Nephron progenitor cell (in vitro differentiated cells): ENCODE measurements at regions not wholly inside any gene's neighbourhood (a gene's known extent, or its start where the extent isn't known, plus 50 kb on each side); places are given as distances from the start of the nearest gene placed in this dataset.
A peak's percentile ranks its signal among the peaks of the same experiment; 100 is the strongest.

Experiments used
- DNase-seq: peaks from one replicate; pipeline ENCODE4 v3.0.0; 2021
- H3K27ac Mint-ChIP-seq: 2 replicates; pipeline ENCODE4 v1.8.0; 2021; ENCODE audit warnings: mild to moderate bottlenecking, moderate library complexity, mixed read lengths
- H3K27me3 Mint-ChIP-seq: 2 replicates; pipeline ENCODE4 v1.8.0; 2021; ENCODE audit warnings: mild to moderate bottlenecking, low read depth, mixed read lengths; ENCODE audit not compliant: poor library complexity
- H3K36me3 Mint-ChIP-seq: 2 replicates; pipeline ENCODE4 v1.8.0; 2021; ENCODE audit warnings: low read depth, mixed read lengths
- H3K4me1 Mint-ChIP-seq: 2 replicates; pipeline ENCODE4 v1.8.0; 2021; ENCODE audit warnings: mixed read lengths
- H3K4me3 Mint-ChIP-seq: 2 replicates; pipeline ENCODE4 v1.8.0; 2021; ENCODE audit warnings: mild to moderate bottlenecking, moderate library complexity, mixed read lengths
- H3K9me3 Mint-ChIP-seq: 2 replicates; pipeline ENCODE4 v1.8.0; 2021; ENCODE audit warnings: mild to moderate bottlenecking, moderate library complexity, mixed read lengths
- TF ChIP-seq, protein P1 (sequence below): fragments of 200-600 bp; sonication (generic); IDR thresholded peaks from 2 replicates; pipeline ENCODE4 v1.5.0; 2021; ENCODE audit warnings: antibody characterized with exemption

DNA sequence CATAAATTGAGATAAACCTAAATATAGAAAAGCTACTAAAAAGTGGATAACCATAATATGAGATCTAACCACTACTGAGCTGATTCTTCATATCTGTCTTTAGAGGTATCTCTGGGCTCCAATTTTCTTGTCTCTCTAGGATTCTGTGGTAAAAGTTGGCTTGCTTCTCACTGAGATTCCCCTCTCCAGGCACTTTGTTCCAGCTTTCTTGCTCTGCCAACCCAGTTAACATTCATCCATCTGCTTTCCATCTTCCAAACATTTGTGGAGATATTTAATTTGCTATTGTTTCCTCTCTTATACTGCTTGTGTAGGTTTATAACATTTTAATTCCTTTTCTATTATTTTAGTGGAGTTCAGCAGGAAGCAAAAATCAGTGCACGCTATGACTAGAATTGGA is 97.6 kb upstream of the LMCD1 start:
- H3K9me3 Mint-ChIP-seq = peaks cover 19% of the 10 kb centered on the region
- H3K36me3 Mint-ChIP-seq = no peaks in the 10 kb centered on the region
- DNase-seq = no peak
- TF ChIP-seq, protein P1, sequence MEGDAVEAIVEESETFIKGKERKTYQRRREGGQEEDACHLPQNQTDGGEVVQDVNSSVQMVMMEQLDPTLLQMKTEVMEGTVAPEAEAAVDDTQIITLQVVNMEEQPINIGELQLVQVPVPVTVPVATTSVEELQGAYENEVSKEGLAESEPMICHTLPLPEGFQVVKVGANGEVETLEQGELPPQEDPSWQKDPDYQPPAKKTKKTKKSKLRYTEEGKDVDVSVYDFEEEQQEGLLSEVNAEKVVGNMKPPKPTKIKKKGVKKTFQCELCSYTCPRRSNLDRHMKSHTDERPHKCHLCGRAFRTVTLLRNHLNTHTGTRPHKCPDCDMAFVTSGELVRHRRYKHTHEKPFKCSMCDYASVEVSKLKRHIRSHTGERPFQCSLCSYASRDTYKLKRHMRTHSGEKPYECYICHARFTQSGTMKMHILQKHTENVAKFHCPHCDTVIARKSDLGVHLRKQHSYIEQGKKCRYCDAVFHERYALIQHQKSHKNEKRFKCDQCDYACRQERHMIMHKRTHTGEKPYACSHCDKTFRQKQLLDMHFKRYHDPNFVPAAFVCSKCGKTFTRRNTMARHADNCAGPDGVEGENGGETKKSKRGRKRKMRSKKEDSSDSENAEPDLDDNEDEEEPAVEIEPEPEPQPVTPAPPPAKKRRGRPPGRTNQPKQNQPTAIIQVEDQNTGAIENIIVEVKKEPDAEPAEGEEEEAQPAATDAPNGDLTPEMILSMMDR = no peak
- H3K4me3 Mint-ChIP-seq = no peak overlapping the region
- H3K4me1 Mint-ChIP-seq = no peaks in the 10 kb centered on the region
- H3K27ac Mint-ChIP-seq = no peak overlapping the region
- H3K27me3 Mint-ChIP-seq = peaks cover 9% of the 10 kb centered on the region

DNA sequence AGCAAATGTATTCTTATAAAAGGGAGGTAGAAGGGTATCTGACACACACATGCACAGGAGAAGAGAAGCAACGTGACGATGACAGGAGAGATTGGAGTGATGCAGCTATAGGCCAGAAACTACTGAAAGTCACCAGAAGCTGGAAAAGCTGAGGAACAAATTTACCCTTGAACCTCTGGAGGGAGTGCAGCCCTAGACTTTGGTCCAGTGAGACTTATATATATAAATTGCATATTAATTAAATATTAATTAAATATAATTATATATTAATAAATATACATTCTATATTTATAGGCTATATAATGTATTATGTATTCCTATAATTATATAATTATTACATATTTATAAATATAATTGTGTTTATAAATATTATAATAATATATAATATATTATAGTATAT is 96.5 kb upstream of the LMCD1 start:
- no peak for DNase-seq
- Mint-ChIP-seq H3K4me3 (no peak overlapping the region), H3K27ac (no peak overlapping the region), H3K36me3 (no peaks in the 10 kb centered on the region), H3K9me3 (peaks cover 19% of the 10 kb centered on the region), H3K27me3 (peaks cover 12% of the 10 kb centered on the region), H3K4me1 (no peaks in the 10 kb centered on the region)
- TF ChIP-seq, protein P1 = no peak

DNA sequence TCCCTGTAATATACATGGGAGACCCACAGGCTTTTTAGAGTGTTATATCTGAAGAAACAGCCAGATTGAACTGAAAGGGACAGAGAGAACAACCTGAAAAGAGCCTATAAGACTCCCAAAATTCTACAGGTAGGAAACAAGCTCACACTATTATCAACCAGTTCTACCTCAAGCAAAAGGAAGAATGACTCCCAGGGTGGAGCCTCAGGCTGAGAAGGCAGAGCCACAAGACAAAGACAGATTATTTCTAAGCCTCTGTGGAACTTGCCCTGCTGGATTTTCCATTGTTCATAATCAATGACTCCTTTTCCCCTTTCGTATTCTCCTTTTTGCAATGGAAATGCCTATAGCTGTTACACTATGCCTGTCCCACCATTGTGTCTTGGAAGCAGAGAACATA is 95.1 kb upstream of the LMCD1 start:
- no peak overlapping the region for H3K4me3 Mint-ChIP-seq

DNA sequence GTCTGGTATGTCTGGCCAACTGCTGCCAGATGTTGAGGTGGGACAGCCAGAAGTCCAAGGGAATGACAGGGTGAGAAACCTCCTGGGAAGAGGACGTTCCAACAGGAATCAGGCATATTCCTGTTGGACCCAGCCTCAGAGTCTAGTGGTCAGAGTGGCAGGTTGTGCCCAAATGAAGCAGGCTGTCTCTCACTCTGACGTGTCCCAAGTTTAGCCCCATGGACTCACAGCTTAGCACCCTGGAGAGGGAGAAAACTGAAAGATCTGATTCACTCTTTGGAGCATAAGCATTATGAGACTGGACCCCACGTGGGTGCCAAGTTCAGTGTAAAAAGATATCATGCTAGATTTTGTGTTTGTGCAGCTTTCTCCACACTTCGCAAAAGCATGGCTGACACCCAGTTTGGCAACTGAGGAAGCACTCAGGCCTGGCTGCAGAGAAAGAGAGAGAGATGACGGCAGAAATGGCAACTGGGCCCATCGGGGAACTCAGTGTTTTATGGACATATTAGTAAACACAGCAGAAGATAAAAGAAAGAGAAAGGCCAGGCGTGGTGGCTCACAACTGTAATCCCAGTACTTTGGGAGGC is 88.2 kb upstream of the LMCD1 start:
- peaks cover 4% of the 10 kb centered on the region for H3K9me3 Mint-ChIP-seq
- H3K27me3 Mint-ChIP-seq = peaks cover 12% of the 10 kb centered on the region
- no peak overlapping the region for H3K4me3 Mint-ChIP-seq
- no peaks in the 10 kb centered on the region for H3K36me3 Mint-ChIP-seq
- no peak for DNase-seq
- no peak overlapping the region for H3K27ac Mint-ChIP-seq
- H3K4me1 Mint-ChIP-seq = peaks cover 5% of the 10 kb centered on the region
- TF ChIP-seq, protein P1 = no peak

More for the DNA sequence above, 95.1 kb upstream of the LMCD1 start:
- H3K27me3 Mint-ChIP-seq = peaks cover 4% of the 10 kb centered on the region
- H3K9me3 Mint-ChIP-seq = peaks cover 19% of the 10 kb centered on the region
- TF ChIP-seq, protein P1 = no peak
- H3K36me3 Mint-ChIP-seq = no peaks in the 10 kb centered on the region
- H3K4me1 Mint-ChIP-seq = no peaks in the 10 kb centered on the region
- no peak for DNase-seq
- H3K27ac Mint-ChIP-seq = no peak overlapping the region

DNA sequence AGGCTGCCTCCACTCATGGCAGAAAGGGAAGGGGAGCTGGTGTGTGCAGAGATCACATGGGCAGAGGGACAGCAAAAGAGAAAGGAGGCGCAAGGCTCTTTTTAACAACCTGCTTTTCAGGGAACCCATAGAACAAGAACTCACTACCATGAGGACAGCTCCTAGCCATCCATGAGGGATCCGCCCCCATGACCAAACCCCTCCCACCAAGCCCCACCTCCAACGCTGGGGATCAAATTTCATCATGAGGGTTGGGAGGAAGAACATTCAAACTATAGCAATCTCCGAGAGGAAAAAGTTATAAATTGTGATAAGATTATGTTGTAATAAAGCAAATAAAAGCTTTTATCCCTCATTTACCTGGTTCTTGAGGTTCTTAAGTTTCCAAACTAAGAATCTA is 84.7 kb upstream of the LMCD1 start:
- TF ChIP-seq, protein P1 = no peak

DNA sequence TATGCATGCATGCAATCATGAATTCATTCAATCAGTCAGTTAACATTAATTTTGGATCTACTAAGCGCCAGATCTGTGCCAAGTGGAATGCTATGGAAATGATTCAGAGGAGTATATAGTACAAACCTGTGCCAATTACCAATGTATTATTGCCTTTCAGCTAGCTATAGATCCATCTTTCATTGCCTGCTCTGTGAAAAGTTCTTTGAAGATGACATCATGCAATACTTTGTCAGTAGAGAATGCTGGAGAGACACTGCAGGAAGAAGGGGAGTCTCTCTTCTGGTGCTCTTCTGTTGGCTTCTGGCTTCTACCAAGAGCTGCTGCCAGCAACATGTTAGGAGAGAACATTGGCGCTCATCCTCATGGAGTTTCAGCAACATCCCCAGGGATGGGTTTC is 81.0 kb upstream of the LMCD1 start:
- no peaks in the 10 kb centered on the region for H3K36me3 Mint-ChIP-seq

More for the DNA sequence above, 84.7 kb upstream of the LMCD1 start:
- no peaks in the 10 kb centered on the region for H3K36me3 Mint-ChIP-seq
- peak; percentile 32 for DNase-seq
- H3K27me3 Mint-ChIP-seq = peaks cover 9% of the 10 kb centered on the region
- H3K4me1 Mint-ChIP-seq = peaks cover 5% of the 10 kb centered on the region
- no peak overlapping the region for H3K4me3 Mint-ChIP-seq
- no peak overlapping the region for H3K27ac Mint-ChIP-seq
- peaks cover 4% of the 10 kb centered on the region for H3K9me3 Mint-ChIP-seq

More for the DNA sequence above, 81.0 kb upstream of the LMCD1 start:
- TF ChIP-seq, protein P1 = no peak
- no peak overlapping the region for H3K27ac Mint-ChIP-seq
- no peaks in the 10 kb centered on the region for H3K27me3 Mint-ChIP-seq
- no peak for DNase-seq
- H3K4me3 Mint-ChIP-seq = no peak overlapping the region
- peaks cover 5% of the 10 kb centered on the region for H3K4me1 Mint-ChIP-seq
- peaks cover 12% of the 10 kb centered on the region for H3K9me3 Mint-ChIP-seq
